Ascending aorta (tissue), 2 donors: ENCODE measurements at regions not wholly inside any gene's neighbourhood (a gene's known extent, or its start where the extent isn't known, plus 50 kb on each side); places are given as distances from the start of the nearest gene placed in this dataset.
"Not testable (repeated sequence)": the region's sequence is repeated elsewhere in the genome, so short reads cannot be mapped to it uniquely, and the experiment has no call there.

Experiments
- DNase-seq, 2 donors: peaks; one replicate each; pipeline ENCODE4 v3.0.0-alpha.2; 2019; ENCODE audit warnings: low spot score in 2 of 2
- H3K27ac ChIP-seq, 2 donors: fragments of 200-600 bp; sonication (generic); one replicate each; pipeline ENCODE4 v1.5.1; 2016 to 2017; ENCODE audit warnings: mild to moderate bottlenecking in 1 of 2
- H3K27me3 ChIP-seq: fragments of 200-600 bp; sonication (generic); one replicate; pipeline ENCODE4 v1.5.1; 2017
- H3K36me3 ChIP-seq, 2 donors: fragments of 200-600 bp; sonication (generic); one replicate each; pipeline ENCODE4 v1.5.1; 2016
- H3K4me1 ChIP-seq, 2 donors: fragments of 200-600 bp; sonication (generic); one replicate each; pipeline ENCODE4 v1.5.1; 2016 to 2017; ENCODE audit warnings: mild to moderate bottlenecking in 1 of 2
- H3K4me3 ChIP-seq, 2 donors: fragments of 200-600 bp; sonication (generic); one replicate each; pipeline ENCODE4 v1.5.1; 2016 to 2017; ENCODE audit warnings: mild to moderate bottlenecking in 1 of 2
- H3K9me3 ChIP-seq, 2 donors: fragments of 200-600 bp; sonication (generic); one replicate each; pipeline ENCODE4 v1.5.1; 2016
- CTCF ChIP-seq, 3 experiments: fragments of 200-600 bp in 2 of 3; fragments of 450-650 bp in 1 of 3; sonication (generic) in 2 of 3; IDR thresholded peaks; one replicate each; pipeline ENCODE4 v1.5.1; 2016 to 2019; ENCODE audit warnings: antibody characterized with exemption in 3 of 3, mild to moderate bottlenecking in 1 of 3, moderate library complexity in 1 of 3
- intact Hi-C: fragments of 100-400 bp; cut with DNase I; formaldehyde crosslinking; loops from one replicate; pipeline ENCODE4 v1.15.1; 2023

- Histone ChIP-seq H3K27me3 (no peaks in the 10 kb centered on the region), H3K9me3 (no peaks in the 10 kb centered on the region), H3K4me3 (no peak overlapping the region), H3K27ac (no peak overlapping the region), H3K36me3 (no peaks in the 10 kb centered on the region), H3K4me1 (peaks cover 6 to 9% of the 10 kb centered on the region in 2 donors)
- intact Hi-C loops = loop anchor here (10.0 kb wide), 1 partner anchor 222 kb away; the partner anchor contains the start of gene ATRNL1
- no peak for TF ChIP-seq CTCF (IDR thresholded peaks at IDR 0.05)
- DNase-seq = no peak
Measured at GRCh38 chr10:114872519-114873087, 51.0 kb downstream of the FHIP2A start.

GRCh38 chr10:114874827-114875411, 53.3 kb downstream of the FHIP2A start:
- H3K27me3 ChIP-seq = no peaks in the 10 kb centered on the region
- TF ChIP-seq CTCF (IDR thresholded peaks at IDR 0.05) = peak in 1 of 3 experiments; percentile 35
- H3K9me3 ChIP-seq = no peaks in the 10 kb centered on the region
- intact Hi-C loops = loop anchor here (10.0 kb wide), 1 partner anchor 220 kb away; the partner anchor contains the start of gene ATRNL1
- H3K36me3 ChIP-seq = no peaks in the 10 kb centered on the region
- H3K4me1 ChIP-seq = peaks cover 0 to 7% of the 10 kb centered on the region in 2 donors
- no peak overlapping the region for H3K27ac ChIP-seq
- H3K4me3 ChIP-seq = no peak overlapping the region
- no peak for DNase-seq

GRCh38 chr10:114875590-114876081, 54.1 kb downstream of the FHIP2A start:
- not testable (repeated sequence) for H3K4me1 ChIP-seq, H3K27me3 ChIP-seq, H3K27ac ChIP-seq, H3K9me3 ChIP-seq, H3K4me3 ChIP-seq, H3K36me3 ChIP-seq, DNase-seq
- intact Hi-C loops = loop anchor here (10.0 kb wide), 1 partner anchor 219 kb away; the partner anchor contains the start of gene ATRNL1

- Histone ChIP-seq H3K27me3 (no peaks in the 10 kb centered on the region), H3K9me3 (no peaks in the 10 kb centered on the region), H3K36me3 (no peaks in the 10 kb centered on the region), H3K4me3 (no peak overlapping the region), H3K4me1 (no peaks in the 10 kb centered on the region), H3K27ac (no peak overlapping the region)
- intact Hi-C loops = loop anchor here (10.0 kb wide), 1 partner anchor 219 kb away; the partner anchor contains the start of gene ATRNL1
- no peak for DNase-seq
- TF ChIP-seq CTCF (IDR thresholded peaks at IDR 0.05) = no peak
Measured at GRCh38 chr10:114876169-114876568, 54.6 kb downstream of the FHIP2A start.

GRCh38 chr10:114876602-114877300, 55.2 kb downstream of the FHIP2A start:
- Histone ChIP-seq H3K4me1 (no peaks in the 10 kb centered on the region), H3K27me3 (no peaks in the 10 kb centered on the region), H3K27ac (no peak overlapping the region), H3K9me3 (no peaks in the 10 kb centered on the region), H3K4me3 (no peak overlapping the region), H3K36me3 (no peaks in the 10 kb centered on the region)
- intact Hi-C loops = loop anchor here (10.0 kb wide), 1 partner anchor 218 kb away; the partner anchor contains the start of gene ATRNL1
- TF ChIP-seq CTCF (IDR thresholded peaks at IDR 0.05) = peak; percentile 47 to 83 (median 74)
- peak in 1 of 2 donors; percentile 79 for DNase-seq

- DNase-seq = no peak
- Histone ChIP-seq H3K36me3 (no peaks in the 10 kb centered on the region), H3K27me3 (no peaks in the 10 kb centered on the region), H3K4me1 (no peaks in the 10 kb centered on the region), H3K27ac (no peak overlapping the region), H3K9me3 (no peaks in the 10 kb centered on the region), H3K4me3 (no peak overlapping the region)
- intact Hi-C loops = loop anchor here (10.0 kb wide), 1 partner anchor 218 kb away; the partner anchor contains the start of gene ATRNL1
- no peak for TF ChIP-seq CTCF (IDR thresholded peaks at IDR 0.05)
Measured at GRCh38 chr10:114877301-114877644, 55.7 kb downstream of the FHIP2A start.
